ENCODE measurements at regions not wholly inside any gene's neighbourhood (a gene's known extent, or its start where the extent isn't known, plus 50 kb on each side); places are given as distances from the start of the nearest gene placed in this dataset.

- TF ChIP-seq, protein P1, sequence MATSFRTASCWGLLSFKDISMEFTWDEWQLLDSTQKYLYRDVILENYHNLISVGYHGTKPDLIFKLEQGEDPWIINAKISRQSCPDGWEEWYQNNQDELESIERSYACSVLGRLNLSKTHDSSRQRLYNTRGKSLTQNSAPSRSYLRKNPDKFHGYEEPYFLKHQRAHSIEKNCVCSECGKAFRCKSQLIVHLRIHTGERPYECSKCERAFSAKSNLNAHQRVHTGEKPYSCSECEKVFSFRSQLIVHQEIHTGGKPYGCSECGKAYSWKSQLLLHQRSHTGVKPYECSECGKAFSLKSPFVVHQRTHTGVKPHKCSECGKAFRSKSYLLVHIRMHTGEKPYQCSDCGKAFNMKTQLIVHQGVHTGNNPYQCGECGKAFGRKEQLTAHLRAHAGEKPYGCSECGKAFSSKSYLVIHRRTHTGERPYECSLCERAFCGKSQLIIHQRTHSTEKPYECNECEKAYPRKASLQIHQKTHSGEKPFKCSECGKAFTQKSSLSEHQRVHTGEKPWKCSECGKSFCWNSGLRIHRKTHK (tag by site-specific recombination; IDR thresholded peaks at IDR 0.05), result no peak
- no peak for TF ChIP-seq ATF2 (tag by site-specific recombination; IDR thresholded peaks at IDR 0.05; ENCODE audit: low read depth)
- TF ChIP-seq ZNF433 (tag by site-specific recombination; IDR thresholded peaks at IDR 0.05; ENCODE audit: low read depth), result no peak
- TF ChIP-seq SCRT2 (tag by site-specific recombination; IDR thresholded peaks at IDR 0.05), result peak; percentile 42; the same call in 1 of the 2 replicates
- TF ChIP-seq, protein P2, sequence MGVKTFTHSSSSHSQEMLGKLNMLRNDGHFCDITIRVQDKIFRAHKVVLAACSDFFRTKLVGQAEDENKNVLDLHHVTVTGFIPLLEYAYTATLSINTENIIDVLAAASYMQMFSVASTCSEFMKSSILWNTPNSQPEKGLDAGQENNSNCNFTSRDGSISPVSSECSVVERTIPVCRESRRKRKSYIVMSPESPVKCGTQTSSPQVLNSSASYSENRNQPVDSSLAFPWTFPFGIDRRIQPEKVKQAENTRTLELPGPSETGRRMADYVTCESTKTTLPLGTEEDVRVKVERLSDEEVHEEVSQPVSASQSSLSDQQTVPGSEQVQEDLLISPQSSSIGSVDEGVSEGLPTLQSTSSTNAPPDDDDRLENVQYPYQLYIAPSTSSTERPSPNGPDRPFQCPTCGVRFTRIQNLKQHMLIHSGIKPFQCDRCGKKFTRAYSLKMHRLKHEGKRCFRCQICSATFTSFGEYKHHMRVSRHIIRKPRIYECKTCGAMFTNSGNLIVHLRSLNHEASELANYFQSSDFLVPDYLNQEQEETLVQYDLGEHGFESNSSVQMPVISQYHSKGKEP (tag by site-specific recombination; IDR thresholded peaks at IDR 0.05), result no peak
- TF ChIP-seq ZNF692 (tag by site-specific recombination; IDR thresholded peaks at IDR 0.05), result no peak
- TF ChIP-seq FEZF1 (tag by site-specific recombination; IDR thresholded peaks at IDR 0.05), result peak; percentile 78
- peak; percentile 52; the same call in 1 of the 2 replicates for TF ChIP-seq ZNF24 (tag by site-specific recombination; IDR thresholded peaks at IDR 0.05)
- TF ChIP-seq, protein P3, sequence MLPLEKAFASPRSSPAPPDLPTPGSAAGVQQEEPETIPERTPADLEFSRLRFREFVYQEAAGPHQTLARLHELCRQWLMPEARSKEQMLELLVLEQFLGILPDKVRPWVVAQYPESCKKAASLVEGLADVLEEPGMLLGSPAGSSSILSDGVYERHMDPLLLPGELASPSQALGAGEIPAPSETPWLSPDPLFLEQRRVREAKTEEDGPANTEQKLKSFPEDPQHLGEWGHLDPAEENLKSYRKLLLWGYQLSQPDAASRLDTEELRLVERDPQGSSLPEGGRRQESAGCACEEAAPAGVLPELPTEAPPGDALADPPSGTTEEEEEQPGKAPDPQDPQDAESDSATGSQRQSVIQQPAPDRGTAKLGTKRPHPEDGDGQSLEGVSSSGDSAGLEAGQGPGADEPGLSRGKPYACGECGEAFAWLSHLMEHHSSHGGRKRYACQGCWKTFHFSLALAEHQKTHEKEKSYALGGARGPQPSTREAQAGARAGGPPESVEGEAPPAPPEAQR (tag by site-specific recombination; IDR thresholded peaks at IDR 0.05), result no peak
- 0 out of 2 replicates have a peak, but pooled peaks have one; percentile 22 for TF ChIP-seq ZNF660 (tag by site-specific recombination; IDR thresholded peaks at IDR 0.05)
- no peak for TF ChIP-seq SETDB1 (IDR thresholded peaks at IDR 0.05; ENCODE audit: insufficient read length, low read length)
- TF ChIP-seq ZNF837 (tag by site-specific recombination; IDR thresholded peaks at IDR 0.05), result no peak
- TF ChIP-seq, protein P4, sequence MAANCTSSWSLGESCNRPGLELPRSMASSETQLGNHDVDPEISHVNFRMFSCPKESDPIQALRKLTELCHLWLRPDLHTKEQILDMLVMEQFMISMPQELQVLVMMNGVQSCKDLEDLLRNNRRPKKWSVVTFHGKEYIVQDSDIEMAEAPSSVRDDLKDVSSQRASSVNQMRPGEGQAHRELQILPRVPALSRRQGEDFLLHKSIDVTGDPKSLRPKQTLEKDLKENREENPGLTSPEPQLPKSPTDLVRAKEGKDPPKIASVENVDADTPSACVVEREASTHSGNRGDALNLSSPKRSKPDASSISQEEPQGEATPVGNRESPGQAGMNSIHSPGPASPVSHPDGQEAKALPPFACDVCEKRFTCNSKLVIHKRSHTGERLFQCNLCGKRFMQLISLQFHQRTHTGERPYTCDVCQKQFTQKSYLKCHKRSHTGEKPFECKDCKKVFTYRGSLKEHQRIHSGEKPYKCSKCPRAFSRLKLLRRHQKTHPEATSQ (tag by site-specific recombination; IDR thresholded peaks at IDR 0.05), result no peak
- TF ChIP-seq ZNF416 (tag by site-specific recombination; IDR thresholded peaks at IDR 0.05), result no peak
- no peak for TF ChIP-seq YY1 (tag by site-specific recombination; IDR thresholded peaks at IDR 0.05)
- no peak for TF ChIP-seq ZNF2 (tag by site-specific recombination; IDR thresholded peaks at IDR 0.05)
- no peak for TF ChIP-seq ZNF654 (tag by site-specific recombination; IDR thresholded peaks at IDR 0.05; ENCODE audit: low read depth)
- TF ChIP-seq, protein P5, sequence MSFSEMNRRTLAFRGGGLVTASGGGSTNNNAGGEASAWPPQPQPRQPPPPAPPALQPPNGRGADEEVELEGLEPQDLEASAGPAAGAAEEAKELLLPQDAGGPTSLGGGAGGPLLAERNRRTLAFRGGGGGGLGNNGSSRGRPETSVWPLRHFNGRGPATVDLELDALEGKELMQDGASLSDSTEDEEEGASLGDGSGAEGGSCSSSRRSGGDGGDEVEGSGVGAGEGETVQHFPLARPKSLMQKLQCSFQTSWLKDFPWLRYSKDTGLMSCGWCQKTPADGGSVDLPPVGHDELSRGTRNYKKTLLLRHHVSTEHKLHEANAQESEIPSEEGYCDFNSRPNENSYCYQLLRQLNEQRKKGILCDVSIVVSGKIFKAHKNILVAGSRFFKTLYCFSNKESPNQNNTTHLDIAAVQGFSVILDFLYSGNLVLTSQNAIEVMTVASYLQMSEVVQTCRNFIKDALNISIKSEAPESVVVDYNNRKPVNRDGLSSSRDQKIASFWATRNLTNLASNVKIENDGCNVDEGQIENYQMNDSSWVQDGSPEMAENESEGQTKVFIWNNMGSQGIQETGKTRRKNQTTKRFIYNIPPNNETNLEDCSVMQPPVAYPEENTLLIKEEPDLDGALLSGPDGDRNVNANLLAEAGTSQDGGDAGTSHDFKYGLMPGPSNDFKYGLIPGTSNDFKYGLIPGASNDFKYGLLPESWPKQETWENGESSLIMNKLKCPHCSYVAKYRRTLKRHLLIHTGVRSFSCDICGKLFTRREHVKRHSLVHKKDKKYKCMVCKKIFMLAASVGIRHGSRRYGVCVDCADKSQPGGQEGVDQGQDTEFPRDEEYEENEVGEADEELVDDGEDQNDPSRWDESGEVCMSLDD (tag by site-specific recombination; IDR thresholded peaks at IDR 0.05), result no peak
- no peak for TF ChIP-seq REPIN1 (tag by site-specific recombination; IDR thresholded peaks at IDR 0.05; ENCODE audit: low read depth)
- no peak for TF ChIP-seq ELK4 (IDR thresholded peaks at IDR 0.05; ENCODE audit: borderline replicate concordance, low read depth, low read length)
- TF ChIP-seq ZNF211 (tag by site-specific recombination; IDR thresholded peaks at IDR 0.05; ENCODE audit: low read depth), result no peak
- TF ChIP-seq ZBTB21 (tag by site-specific recombination; IDR thresholded peaks at IDR 0.05), result no peak
- TF ChIP-seq ZNF701 (tag by site-specific recombination; IDR thresholded peaks at IDR 0.05), result no peak
- TF ChIP-seq, protein P6, sequence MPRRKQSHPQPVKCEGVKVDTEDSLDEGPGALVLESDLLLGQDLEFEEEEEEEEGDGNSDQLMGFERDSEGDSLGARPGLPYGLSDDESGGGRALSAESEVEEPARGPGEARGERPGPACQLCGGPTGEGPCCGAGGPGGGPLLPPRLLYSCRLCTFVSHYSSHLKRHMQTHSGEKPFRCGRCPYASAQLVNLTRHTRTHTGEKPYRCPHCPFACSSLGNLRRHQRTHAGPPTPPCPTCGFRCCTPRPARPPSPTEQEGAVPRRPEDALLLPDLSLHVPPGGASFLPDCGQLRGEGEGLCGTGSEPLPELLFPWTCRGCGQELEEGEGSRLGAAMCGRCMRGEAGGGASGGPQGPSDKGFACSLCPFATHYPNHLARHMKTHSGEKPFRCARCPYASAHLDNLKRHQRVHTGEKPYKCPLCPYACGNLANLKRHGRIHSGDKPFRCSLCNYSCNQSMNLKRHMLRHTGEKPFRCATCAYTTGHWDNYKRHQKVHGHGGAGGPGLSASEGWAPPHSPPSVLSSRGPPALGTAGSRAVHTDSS (tag by site-specific recombination; IDR thresholded peaks at IDR 0.05), result no peak
Observed at GRCh38 chr13:50352720-50353480, 337.7 kb downstream of the KCNRG start (continued).

All from HEK293 (cell line).